ENCODE measurements at regions not wholly inside any gene's neighbourhood (a gene's known extent, or its start where the extent isn't known, plus 50 kb on each side); places are given as distances from the start of the nearest gene placed in this dataset.

GRCh38 chr2:106700616-106701015 is 185.4 kb downstream of the ST6GAL2 start:
- TF ChIP-seq JUND (IDR thresholded peaks at IDR 0.05) (no peak), CTCF (IDR thresholded peaks at IDR 0.05; ENCODE audit: low read depth, low read length, missing input control) (no peak), TAF1 (conservative IDR thresholded peaks at IDR 0.05) (no peak), SP1 (IDR thresholded peaks at IDR 0.05) (no peak), HNF4G (IDR thresholded peaks at IDR 0.05) (no peak), ZBTB33 (IDR thresholded peaks at IDR 0.05) (no peak), GABPA (IDR thresholded peaks at IDR 0.05 in 1 of 2, conservative IDR thresholded peaks at IDR 0.05 in 1 of 2) (no peak), ATF3 (IDR thresholded peaks at IDR 0.05) (no peak)

Data from liver (tissue), 3 donors.